GM23338 (cell line): ENCODE measurements at regions not wholly inside any gene's neighbourhood (a gene's known extent, or its start where the extent isn't known, plus 50 kb on each side); places are given as distances from the start of the nearest gene placed in this dataset.

Experiments used
- CREB1 ChIP-seq: fragments of 250-450 bp; sonication (Bioruptor Pico); IDR thresholded peaks from 2 replicates; pipeline ENCODE4 v1.5.0; 2020; ENCODE audit warnings: low read depth, mild to moderate bottlenecking, moderate library complexity
- CTCF ChIP-seq, 2 experiments: fragments of 200-600 bp in 1 of 2; sonication (generic) in 1 of 2; conservative IDR thresholded peaks; 2 replicates each; pipeline versions ENCODE4 v1.5.1 to v1.6.1; 2016 to 2017; ENCODE audit warnings: antibody characterized with exemption in 2 of 2, low read depth in 2 of 2, mild to moderate bottlenecking in 2 of 2, moderate library complexity in 1 of 2
- EZH2 ChIP-seq: fragments of 200-600 bp; sonication (generic); IDR thresholded peaks from one replicate; pipeline ENCODE4 v1.8.0; 2017; ENCODE audit warnings: antibody characterized with exemption, mild to moderate bottlenecking, low read depth; ENCODE audit not compliant: unreplicated experiment
- EZH2phosphoT487 ChIP-seq: fragments of 200-600 bp; sonication (generic); IDR thresholded peaks from one replicate; pipeline ENCODE4 v1.8.1; 2018; ENCODE audit warnings: antibody characterized with exemption; ENCODE audit not compliant: unreplicated experiment
- POLR2AphosphoS5 ChIP-seq: IDR thresholded peaks from 2 replicates; pipeline ENCODE4 v1.6.1; 2016; ENCODE audit warnings: antibody characterized with exemption, low read depth
- ZNF331 ChIP-seq: fragments of 250-450 bp; sonication (Bioruptor Pico); IDR thresholded peaks from 2 replicates; pipeline ENCODE4 v1.5.0; 2020; ENCODE audit warnings: low read depth, mild to moderate bottlenecking, moderate library complexity
- ZNF462 ChIP-seq: fragments of 250-450 bp; sonication (Bioruptor Pico); IDR thresholded peaks from 2 replicates; pipeline ENCODE4 v1.5.0; 2020; ENCODE audit warnings: mild to moderate bottlenecking, moderate library complexity

- TF ChIP-seq CTCF (conservative IDR thresholded peaks at IDR 0.05; ENCODE audit: low read depth in 2 of 2): no peak
- no peak for TF ChIP-seq ZNF462 (CRISPR knock-in tag)
- TF ChIP-seq CREB1 (CRISPR knock-in tag): no peak
- no peak for TF ChIP-seq EZH2
- no peak for TF ChIP-seq POLR2AphosphoS5
- no peak for TF ChIP-seq EZH2phosphoT487
- no peak for TF ChIP-seq ZNF331 (CRISPR knock-in tag)
Measured at GRCh38 chr6:12509060-12509459, 207.5 kb upstream of the PHACTR1 start.
